ENCODE measurements at regions not wholly inside any gene's neighbourhood (a gene's known extent, or its start where the extent isn't known, plus 50 kb on each side); places are given as distances from the start of the nearest gene placed in this dataset.

- no peak for DNase-seq (ENCODE audit: low read depth)
These were observed 583.1 kb upstream of the HS6ST1 start for GRCh38 chr2:128901572-128902391.

- no peak for DNase-seq (ENCODE audit: low read depth)
These were observed 585.0 kb upstream of the HS6ST1 start for GRCh38 chr2:128903637-128904036.

GRCh38 chr2:128911276-128911675 lies 592.6 kb upstream of the HS6ST1 start:
- DNase-seq (ENCODE audit: low read depth), result no peak

GRCh38 chr2:128914320-128914719 lies 595.7 kb upstream of the HS6ST1 start:
- no peak for DNase-seq (ENCODE audit: low read depth)

- no peak for DNase-seq (ENCODE audit: low read depth)
These were observed 603.1 kb upstream of the HS6ST1 start for GRCh38 chr2:128921751-128922150.

GRCh38 chr2:128922154-128922553 lies 603.5 kb upstream of the HS6ST1 start:
- DNase-seq (ENCODE audit: low read depth), result no peak

- no peak for DNase-seq (ENCODE audit: low read depth)
These were observed 607.0 kb upstream of the HS6ST1 start for GRCh38 chr2:128925631-128926030.

- no peak for DNase-seq (ENCODE audit: low read depth)
These were observed 611.4 kb upstream of the HS6ST1 start for GRCh38 chr2:128930101-128930500.

- no peak for DNase-seq (ENCODE audit: low read depth)
These were observed 621.7 kb upstream of the HS6ST1 start for GRCh38 chr2:128940378-128940777.

GRCh38 chr2:128941751-128942150 lies 623.1 kb upstream of the HS6ST1 start:
- DNase-seq (ENCODE audit: low read depth), result no peak

- DNase-seq (ENCODE audit: low read depth), result no peak
These were observed 630.7 kb upstream of the HS6ST1 start for GRCh38 chr2:128949360-128949759.

- no peak for DNase-seq (ENCODE audit: low read depth)
These were observed 632.1 kb upstream of the HS6ST1 start for GRCh38 chr2:128950758-128951157.

- no peak for DNase-seq (ENCODE audit: low read depth)
These were observed 639.6 kb upstream of the HS6ST1 start for GRCh38 chr2:128958241-128958640.

- no peak for DNase-seq (ENCODE audit: low read depth)
These were observed 649.0 kb upstream of the HS6ST1 start for GRCh38 chr2:128967646-128968045.

GRCh38 chr2:128969374-128969773 lies 650.7 kb upstream of the HS6ST1 start:
- DNase-seq (ENCODE audit: low read depth), result no peak

GRCh38 chr2:128970332-128971116 lies 651.9 kb upstream of the HS6ST1 start:
- DNase-seq (ENCODE audit: low read depth), result no peak

- no peak for DNase-seq (ENCODE audit: low read depth)
These were observed 654.9 kb upstream of the HS6ST1 start for GRCh38 chr2:128973566-128973965.

GRCh38 chr2:128978212-128978611 lies 659.5 kb upstream of the HS6ST1 start:
- no peak for DNase-seq (ENCODE audit: low read depth)

- DNase-seq (ENCODE audit: low read depth), result no peak
These were observed 660.5 kb upstream of the HS6ST1 start for GRCh38 chr2:128979182-128979581.

- DNase-seq (ENCODE audit: low read depth), result no peak
These were observed 661.8 kb upstream of the HS6ST1 start for GRCh38 chr2:128980475-128980874.

GRCh38 chr2:128981353-128981752 lies 662.7 kb upstream of the HS6ST1 start:
- DNase-seq (ENCODE audit: low read depth), result no peak

- no peak for DNase-seq (ENCODE audit: low read depth)
These were observed 663.3 kb upstream of the HS6ST1 start for GRCh38 chr2:128982001-128982400.

GRCh38 chr2:128982670-128983069 lies 664.0 kb upstream of the HS6ST1 start:
- DNase-seq (ENCODE audit: low read depth), result no peak
